GM21381 (cell line): ENCODE measurements at regions not wholly inside any gene's neighbourhood (a gene's known extent, or its start where the extent isn't known, plus 50 kb on each side); places are given as distances from the start of the nearest gene placed in this dataset.
"Not testable (repeated sequence)": the region's sequence is repeated elsewhere in the genome, so short reads cannot be mapped to it uniquely, and the experiment has no call there.

Source experiments
- ATAC-seq: cut with Tn5 transposase; IDR thresholded peaks from one replicate; pipeline ENCODE4 v1.9.1; 2021; ENCODE audit warnings: mild to moderate bottlenecking, moderate library complexity; ENCODE audit not compliant: unreplicated experiment

- no peak for ATAC-seq
Measured at GRCh38 chr5:92836855-92837755, 743.9 kb downstream of the NR2F1-AS1 start.

GRCh38 chr5:92835712-92836111 lies 745.3 kb downstream of the NR2F1-AS1 start:
- no peak for ATAC-seq

- ATAC-seq: not testable (repeated sequence)
Measured at GRCh38 chr5:92823551-92823950, 757.5 kb downstream of the NR2F1-AS1 start.

- no peak for ATAC-seq
Measured at GRCh38 chr5:92822183-92822582, 758.8 kb downstream of the NR2F1-AS1 start.

- no peak for ATAC-seq
Measured at GRCh38 chr5:92809855-92810465, 771.1 kb downstream of the NR2F1-AS1 start.

- no peak for ATAC-seq
Measured at GRCh38 chr5:92808474-92808873, 772.5 kb downstream of the NR2F1-AS1 start.

GRCh38 chr5:92807085-92807484 lies 773.9 kb downstream of the NR2F1-AS1 start:
- no peak for ATAC-seq

GRCh38 chr5:92805446-92805845 lies 775.6 kb downstream of the NR2F1-AS1 start:
- ATAC-seq: no peak

- ATAC-seq: no peak
Measured at GRCh38 chr5:92801911-92802310, 779.1 kb downstream of the NR2F1-AS1 start.

- no peak for ATAC-seq
Measured at GRCh38 chr5:92800365-92800764, 780.7 kb downstream of the NR2F1-AS1 start.

GRCh38 chr5:92795633-92796032 lies 785.4 kb downstream of the NR2F1-AS1 start:
- no peak for ATAC-seq

GRCh38 chr5:92780057-92780456 lies 801.0 kb downstream of the NR2F1-AS1 start:
- no peak for ATAC-seq

GRCh38 chr5:92779536-92779935 lies 801.5 kb downstream of the NR2F1-AS1 start:
- no peak for ATAC-seq

GRCh38 chr5:92778261-92778660 lies 802.8 kb downstream of the NR2F1-AS1 start:
- no peak for ATAC-seq

- no peak for ATAC-seq
Measured at GRCh38 chr5:92777421-92777820, 803.6 kb downstream of the NR2F1-AS1 start.

GRCh38 chr5:92775711-92776615 lies 805.1 kb downstream of the NR2F1-AS1 start:
- no peak for ATAC-seq

- no peak for ATAC-seq
Measured at GRCh38 chr5:92769978-92770377, 811.0 kb downstream of the NR2F1-AS1 start.

GRCh38 chr5:92761585-92761984 lies 819.4 kb downstream of the NR2F1-AS1 start:
- ATAC-seq: no peak

- ATAC-seq: no peak
Measured at GRCh38 chr5:92760550-92760949, 820.5 kb downstream of the NR2F1-AS1 start.

GRCh38 chr5:92758552-92758951 lies 822.5 kb downstream of the NR2F1-AS1 start:
- ATAC-seq: no peak

- no peak for ATAC-seq
Measured at GRCh38 chr5:92749943-92750342, 831.1 kb downstream of the NR2F1-AS1 start.
